ENCODE measurements at regions not wholly inside any gene's neighbourhood (a gene's known extent, or its start where the extent isn't known, plus 50 kb on each side); places are given as distances from the start of the nearest gene placed in this dataset.

- Histone ChIP-seq H3K4ac (ENCODE audit: low read depth, low read length) (no peak overlapping the region), H3K4me1 (ENCODE audit: insufficient read depth, low read length) (peaks cover 3% of the 10 kb centered on the region; the same call in 1 of the 2 replicates), H3K56ac (ENCODE audit: insufficient read length, low read depth, low read length) (no peak overlapping the region), H3K9ac (ENCODE audit: extremely low read depth, insufficient read length, low read length) (no peak overlapping the region), H3K79me1 (ENCODE audit: insufficient read depth, low read depth, low read length, poor library complexity, severe bottlenecking) (peaks cover 3% of the 10 kb centered on the region), H2BK12ac (ENCODE audit: insufficient read length, low read depth, low read length) (no peak overlapping the region), H4K91ac (ENCODE audit: insufficient read length, low read depth, low read length) (no peak overlapping the region), H3T11ph (ENCODE audit: low read length) (no peak overlapping the region), H3K23me2 (ENCODE audit: insufficient read length, low read depth, low read length, poor library complexity, severe bottlenecking) (peaks cover 11% of the 10 kb centered on the region), H3K27ac (ENCODE audit: insufficient read length, low read depth, low read length) (no peak overlapping the region), H3K23ac (ENCODE audit: insufficient read length, low read depth, low read length) (no peak overlapping the region), H4K5ac (ENCODE audit: insufficient read length, low read depth, low read length) (no peak overlapping the region), H4K8ac (replicated peaks; ENCODE audit: insufficient read length, low read depth, low read length) (no peak overlapping the region), H3K27me3 (ENCODE audit: insufficient read depth, low read length) (no peaks in the 10 kb centered on the region), H2AK5ac (ENCODE audit: insufficient read length, low read length) (no peak overlapping the region), H2BK15ac (ENCODE audit: low read depth, low read length) (no peak overlapping the region), H2AFZ (ENCODE audit: low read length) (no peak overlapping the region), H3K14ac (ENCODE audit: insufficient read depth, low read length) (no peak overlapping the region), H2BK5ac (ENCODE audit: insufficient read length, low read length) (no peak overlapping the region), H3K18ac (ENCODE audit: insufficient read length, low read depth, low read length) (no peak overlapping the region), H3K79me2 (ENCODE audit: insufficient read depth, low read length) (peaks cover 21% of the 10 kb centered on the region; the same call in 1 of the 2 replicates), H3K4me2 (ENCODE audit: insufficient read depth, insufficient read length, low read length) (no peak overlapping the region), H2BK20ac (ENCODE audit: low read depth, low read length, poor library complexity, severe bottlenecking) (no peak overlapping the region), H3K9me3 (ENCODE audit: control insufficient read depth, low read depth, low read length) (no peaks in the 10 kb centered on the region), H4K20me1 (ENCODE audit: control insufficient read depth, insufficient read depth, insufficient read length) (no peaks in the 10 kb centered on the region), H2BK120ac (ENCODE audit: low read depth, low read length, poor library complexity, severe bottlenecking) (no peak overlapping the region)
- H3K4me1 Mint-ChIP-seq: peaks cover 56 to 58% of the 10 kb centered on the region in 2 experiments
- peaks cover 2 to 6% of the 10 kb centered on the region in 2 experiments for H3K9me3 Mint-ChIP-seq
- H3K4me3 Mint-ChIP-seq: no peak overlapping the region
- WGBS (ENCODE audit: extremely low coverage, insufficient read length, low lambda C conversion rate): no CpG with 5 or more reads among the region's 3 CpGs
- DNase-seq: no peak
- no peak for TF ChIP-seq CTCF (conservative IDR thresholded peaks at IDR 0.05)
- peaks cover 6 to 15% (median 14%) of the 10 kb centered on the region in 3 experiments for H3K36me3 Mint-ChIP-seq (ENCODE audit: insufficient read depth in 1 of 3, low read depth in 3 of 3)
- peaks cover 4% of the 10 kb centered on the region for H3K27me3 Mint-ChIP-seq (ENCODE audit: low read depth)
- peak overlapping the region in 1 of 3 experiments; percentile 52; a peak in 1 of 7 replicates for H3K27ac Mint-ChIP-seq
Measured at GRCh38 chr2:134124047-134124753, 129.7 kb upstream of the MGAT5 start.
